ENCODE measurements at regions not wholly inside any gene's neighbourhood (a gene's known extent, or its start where the extent isn't known, plus 50 kb on each side); places are given as distances from the start of the nearest gene placed in this dataset.
"Not testable (repeated sequence)": the region's sequence is repeated elsewhere in the genome, so short reads cannot be mapped to it uniquely, and the experiment has no call there.

DNA sequence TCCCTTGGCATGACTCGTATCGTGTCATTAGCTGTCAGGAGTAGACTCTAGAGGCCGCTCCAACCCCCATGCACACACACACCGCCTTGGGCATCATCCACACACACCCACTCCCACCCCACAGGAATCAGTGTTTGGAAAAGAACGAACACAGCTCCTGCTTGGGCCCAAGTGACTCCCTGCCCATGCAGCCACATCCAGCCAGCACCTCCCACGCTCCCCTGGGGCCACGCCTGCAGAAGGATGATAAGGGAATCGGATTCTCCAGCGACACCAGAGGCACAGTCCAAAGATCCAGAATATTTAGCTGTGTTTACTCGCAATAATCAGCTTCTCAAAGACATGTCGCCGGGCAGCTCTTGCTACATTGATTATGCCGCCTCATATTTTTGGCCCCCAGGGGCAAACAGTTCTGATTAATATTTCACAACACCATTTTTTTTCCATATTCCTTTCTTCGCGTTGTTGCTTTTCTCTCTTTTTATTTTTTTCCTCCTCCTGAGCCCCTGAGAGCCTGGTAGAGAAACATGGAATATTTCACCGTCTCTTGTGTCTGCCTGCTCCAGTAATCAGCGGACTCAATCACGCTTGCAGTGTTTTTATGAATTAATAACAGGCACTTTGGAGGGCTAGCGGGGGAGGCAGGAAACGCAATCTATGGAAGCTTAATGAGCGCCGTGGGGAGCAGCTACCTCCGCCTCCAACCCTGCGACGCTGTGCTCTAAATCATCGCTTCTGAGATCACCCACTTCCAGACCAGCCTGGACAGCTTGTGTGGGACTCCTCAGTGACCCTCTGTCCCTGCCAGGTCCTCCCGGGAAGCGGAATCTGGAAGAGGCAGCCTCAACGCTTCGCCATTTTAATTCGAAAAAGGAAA lies 221.4 kb downstream of the TLE3 start:
- no peak for ATAC-seq
- DNase-seq (ENCODE audit: low spot score) = no peak

DNA sequence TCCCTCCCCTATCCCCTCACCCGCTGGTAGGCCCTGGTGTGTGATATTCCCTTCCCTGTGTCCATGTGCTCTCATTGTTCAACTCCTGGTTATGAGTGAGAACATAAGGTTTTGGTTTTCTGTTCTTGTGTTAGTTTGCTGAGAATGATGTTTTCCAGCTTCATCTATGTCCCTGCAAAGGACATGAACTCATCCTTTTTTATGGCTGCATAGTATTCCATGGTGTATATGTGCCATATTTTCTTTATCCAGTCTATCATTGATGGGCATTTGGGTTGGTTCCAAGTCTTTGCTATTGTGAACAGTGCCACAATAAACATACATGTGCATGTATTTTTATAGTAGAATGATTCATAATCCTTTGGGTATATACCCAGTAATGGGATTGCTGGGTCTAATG lies 217.8 kb downstream of the TLE3 start:
- DNase-seq (ENCODE audit: low spot score); ATAC-seq: not testable (repeated sequence)

DNA sequence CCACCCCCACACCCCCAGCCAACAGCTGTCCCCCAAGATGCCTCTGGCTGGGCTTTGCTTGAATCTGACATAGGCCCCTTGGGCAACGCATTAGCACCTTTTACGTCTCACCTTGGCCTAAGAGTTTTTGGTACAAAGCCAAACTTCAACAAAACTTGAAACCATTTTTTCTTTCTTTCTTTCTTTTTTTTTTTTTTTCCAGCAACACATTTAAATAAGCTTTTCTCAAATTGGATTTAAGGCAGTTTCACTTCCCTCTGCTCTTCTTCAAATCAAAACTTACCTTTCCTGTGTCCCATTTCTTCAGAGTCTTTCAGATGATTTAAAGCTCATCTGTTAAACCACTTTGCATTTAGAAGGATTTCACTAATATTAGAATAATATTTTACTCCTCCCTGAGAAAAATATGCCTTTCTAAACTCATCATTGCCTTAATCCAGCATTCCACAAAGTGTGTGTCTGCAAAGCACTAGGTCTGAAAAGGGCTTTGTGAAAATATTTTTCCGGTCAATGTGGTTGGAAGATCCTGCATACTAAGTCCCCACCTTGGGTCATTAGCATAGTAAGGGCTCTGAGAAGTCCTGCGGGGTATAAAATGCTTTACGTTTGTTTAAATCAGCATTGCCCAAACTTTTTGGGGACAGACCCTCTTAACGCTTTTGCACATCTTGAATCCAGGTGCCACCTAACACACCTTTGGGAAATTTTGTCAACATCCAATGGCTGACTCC lies 217.0 kb downstream of the TLE3 start:
- ATAC-seq (no peak), DNase-seq (ENCODE audit: low spot score) (no peak)

DNA sequence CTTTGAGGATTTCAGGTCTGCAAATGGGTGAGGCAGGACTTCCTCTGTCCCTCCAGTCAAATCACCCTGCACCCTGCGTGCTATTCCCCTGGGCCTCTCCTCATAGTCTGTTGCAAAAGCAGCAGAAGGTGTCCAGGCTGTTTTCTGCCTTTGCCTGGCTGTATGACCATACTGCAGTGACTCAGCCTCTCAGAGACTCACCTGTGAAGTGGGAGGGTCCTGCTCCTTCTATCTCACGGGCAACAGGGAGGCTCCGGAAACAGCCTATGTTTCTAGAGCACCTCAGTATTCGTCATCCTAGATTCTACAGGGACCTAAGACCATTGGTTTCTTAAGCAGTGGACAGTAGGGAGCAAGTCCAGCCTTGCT lies 216.4 kb downstream of the TLE3 start:
- ATAC-seq (no peak), DNase-seq (ENCODE audit: low spot score) (no peak)

DNA sequence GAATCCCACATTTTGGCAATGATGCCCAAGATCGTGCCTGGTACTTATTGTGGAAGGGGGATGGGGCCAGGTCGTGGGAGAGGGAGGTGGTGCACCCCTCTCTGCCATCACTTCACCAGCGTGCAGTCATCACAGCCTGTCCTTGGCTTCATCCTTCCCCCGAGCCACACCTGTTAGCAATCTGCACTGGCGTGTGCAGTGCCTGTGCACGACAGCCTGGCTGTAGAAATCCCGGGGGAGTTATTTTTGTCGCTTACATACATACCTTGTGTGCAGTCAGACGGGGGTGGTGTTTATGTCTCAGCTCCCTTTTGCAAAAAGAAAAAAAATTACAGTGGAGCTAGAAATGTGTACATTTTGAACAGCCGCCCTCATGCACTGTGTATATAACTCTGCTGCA lies 216.0 kb downstream of the TLE3 start:
- no peak for DNase-seq (ENCODE audit: low spot score)
- no peak for ATAC-seq

DNA sequence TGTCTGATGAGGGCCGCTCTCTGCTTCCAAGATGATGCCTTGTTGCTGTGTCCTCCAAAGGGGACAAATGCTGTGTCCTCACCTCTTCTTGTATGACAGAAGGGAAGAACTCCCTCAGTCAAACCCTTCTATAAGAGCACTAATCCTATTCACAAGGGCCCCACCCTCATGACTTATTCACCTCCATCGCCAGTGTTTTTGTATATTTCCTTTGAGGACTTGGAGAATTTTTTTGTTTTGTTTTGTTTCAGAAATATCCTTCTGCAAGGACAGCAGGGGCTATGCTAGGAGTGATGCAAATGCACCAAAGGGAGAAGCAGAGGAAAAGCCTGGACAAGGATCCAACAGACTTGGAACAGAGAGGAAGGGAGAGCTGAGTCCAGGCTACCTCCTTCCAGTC lies 214.4 kb downstream of the TLE3 start:
- ATAC-seq (no peak), DNase-seq (ENCODE audit: low spot score) (no peak)

DNA sequence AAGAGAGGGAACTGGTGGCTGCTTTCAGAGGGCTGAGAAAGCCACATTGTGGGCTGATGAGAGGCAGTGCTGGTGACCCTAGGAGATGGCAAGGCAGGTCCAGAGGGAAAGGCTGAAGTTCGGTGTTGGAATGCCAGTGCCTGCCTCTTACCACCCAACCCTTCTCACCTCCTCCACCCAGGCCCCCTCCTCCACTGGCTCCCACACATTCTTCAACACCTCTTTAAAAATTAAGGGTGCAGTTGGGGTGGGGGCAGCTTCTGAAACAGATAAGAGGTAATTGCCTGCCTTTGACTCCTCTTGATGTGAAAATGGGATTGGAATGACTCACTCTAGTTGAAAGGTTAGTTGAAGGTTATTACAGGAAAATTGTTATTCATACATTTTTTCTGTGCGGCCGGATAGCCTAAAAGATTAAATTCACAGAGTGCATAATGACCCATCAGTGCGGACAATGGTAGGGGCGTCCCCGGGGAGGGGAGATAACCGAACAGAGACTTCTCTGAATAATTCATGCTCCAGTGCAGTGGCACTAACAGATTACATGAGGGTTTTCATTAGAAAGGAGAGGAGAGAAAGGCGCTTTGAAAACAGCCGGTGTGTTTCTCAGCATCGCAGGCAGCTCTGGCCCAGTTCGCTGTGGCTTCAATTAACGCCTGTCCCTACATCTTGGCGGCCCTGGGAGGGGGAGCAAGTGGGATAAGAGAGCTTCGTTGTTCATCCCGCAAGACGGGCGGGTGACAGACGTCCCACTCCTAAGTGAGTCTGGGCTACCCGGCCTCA lies 212.4 kb downstream of the TLE3 start:
- no peak for DNase-seq (ENCODE audit: low spot score)
- no peak for ATAC-seq

DNA sequence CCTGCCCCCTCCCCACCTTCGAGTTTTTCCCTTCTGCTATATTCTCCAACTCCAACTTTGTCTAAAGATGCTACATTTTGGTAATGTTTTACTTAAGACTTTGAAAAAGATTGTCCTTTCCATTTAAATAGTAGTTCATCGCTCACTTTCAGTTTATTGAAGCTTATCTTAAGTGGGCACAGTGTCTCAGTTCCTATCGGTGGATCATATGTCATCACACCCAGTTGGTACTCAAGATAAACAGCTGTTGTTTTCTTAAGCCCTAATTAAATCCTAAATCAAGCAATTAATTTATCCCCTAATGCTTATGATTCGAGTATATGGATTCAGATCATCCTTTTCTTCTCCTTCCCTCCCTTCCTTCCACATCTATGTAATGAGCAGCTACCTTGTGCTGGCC lies 210.7 kb downstream of the TLE3 start:
- ATAC-seq (no peak), DNase-seq (ENCODE audit: low spot score) (no peak)

DNA sequence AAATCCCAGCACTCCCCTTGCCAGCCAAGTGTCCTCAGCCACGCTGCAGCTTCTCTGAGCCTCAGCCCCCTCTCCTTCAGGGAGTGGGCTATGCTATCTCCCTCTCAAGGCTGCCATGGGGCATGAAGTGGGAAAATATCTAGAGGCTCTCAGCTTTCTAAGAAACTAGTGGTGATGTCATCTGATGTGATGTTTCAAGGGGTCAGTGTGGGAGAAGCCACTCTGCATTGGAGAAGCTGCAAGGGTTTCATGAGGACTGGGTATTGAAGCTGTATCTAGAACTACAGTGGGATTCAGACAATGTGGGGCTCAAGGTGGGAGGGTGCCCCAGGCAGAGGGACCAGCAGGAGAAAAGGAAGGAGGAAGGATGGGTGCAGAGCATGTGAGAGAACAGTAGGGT lies 210.2 kb downstream of the TLE3 start:
- ATAC-seq = no peak
- no peak for DNase-seq (ENCODE audit: low spot score)

DNA sequence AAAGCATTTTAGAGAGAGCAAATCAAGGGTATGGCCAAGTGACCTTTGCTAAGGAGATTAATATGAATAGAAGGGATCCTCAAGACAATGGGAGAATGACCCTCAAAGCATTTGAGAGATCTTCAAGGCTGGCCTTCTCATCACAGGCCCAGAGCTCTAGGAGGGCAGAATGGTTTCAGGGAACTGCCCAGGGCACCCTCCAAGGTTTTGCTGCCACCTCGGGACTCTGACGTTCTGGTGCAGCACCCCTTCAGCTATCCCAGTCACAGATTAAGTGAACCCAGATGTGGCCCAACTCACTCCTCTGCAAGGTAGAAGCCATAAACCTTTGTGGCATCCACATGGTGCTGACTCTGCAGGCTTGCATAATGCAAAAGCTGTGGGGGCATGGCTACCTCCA lies 209.3 kb downstream of the TLE3 start:
- no peak for ATAC-seq

DNA sequence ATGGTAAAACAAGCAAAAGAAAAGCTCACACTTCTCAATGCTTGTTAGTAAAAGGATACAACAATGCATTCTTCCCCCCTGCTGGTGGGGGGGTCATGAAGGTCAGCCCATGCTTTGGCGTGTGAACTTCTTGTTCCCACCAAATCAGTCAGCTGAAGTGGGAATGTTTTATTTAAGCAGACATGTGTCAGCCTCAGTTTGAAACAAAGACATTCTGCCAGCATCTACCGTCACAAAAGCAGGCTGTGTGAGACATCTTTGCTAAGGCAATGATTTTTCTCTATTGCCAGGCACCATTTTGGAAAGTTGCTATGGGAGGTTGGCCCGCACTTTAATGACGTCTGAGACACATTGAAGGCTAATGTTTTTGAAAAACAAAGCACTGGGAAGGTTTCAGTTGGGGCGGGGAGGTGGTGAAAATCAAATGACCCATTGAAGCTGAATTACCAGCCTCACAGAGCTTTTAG lies 206.6 kb downstream of the TLE3 start:
- ATAC-seq (no peak), DNase-seq (ENCODE audit: low spot score) (no peak)

More for the DNA sequence above, 209.3 kb downstream of the TLE3 start:
- DNase-seq (ENCODE audit: low spot score) = no peak

DNA sequence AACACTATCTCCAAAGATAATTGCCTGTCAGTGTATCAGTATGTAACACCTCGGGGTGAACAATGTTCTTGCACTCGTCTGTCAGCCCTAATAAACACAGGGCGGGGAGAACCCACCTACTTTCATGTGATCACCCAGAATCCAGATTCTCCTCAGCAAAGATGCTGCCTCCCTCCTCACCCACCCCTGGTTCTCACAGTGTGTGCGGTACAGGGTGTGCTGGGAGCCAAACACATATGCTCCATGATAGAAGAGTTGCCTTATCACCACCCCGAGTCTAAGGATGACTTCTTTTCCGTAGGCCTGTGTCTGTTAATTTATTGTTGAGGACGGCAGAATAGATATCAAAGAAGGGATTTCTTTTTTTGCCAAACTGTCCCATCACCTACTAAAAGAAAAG lies 206.1 kb downstream of the TLE3 start:
- ATAC-seq = no peak
- no peak for DNase-seq (ENCODE audit: low spot score)

DNA sequence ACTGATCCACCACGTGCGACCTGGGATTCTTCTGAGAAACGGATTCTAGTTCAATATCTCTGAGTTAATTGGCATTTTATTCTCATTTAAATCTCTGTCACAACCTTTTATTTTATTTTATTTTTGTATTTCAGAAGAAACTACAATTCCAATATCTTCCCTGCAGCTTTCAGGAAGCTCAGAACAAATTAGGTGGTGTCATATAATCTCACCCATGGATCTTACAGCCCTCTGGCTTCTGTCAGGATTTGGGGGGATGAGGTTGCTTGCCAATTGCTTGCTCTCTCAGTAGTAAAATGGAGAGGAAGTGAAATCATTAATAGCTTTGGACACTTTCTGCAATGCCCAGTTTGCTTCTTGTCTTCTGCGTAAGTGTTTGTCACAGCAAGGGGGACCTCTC lies 205.4 kb downstream of the TLE3 start:
- no peak for DNase-seq (ENCODE audit: low spot score)
- no peak for ATAC-seq

DNA sequence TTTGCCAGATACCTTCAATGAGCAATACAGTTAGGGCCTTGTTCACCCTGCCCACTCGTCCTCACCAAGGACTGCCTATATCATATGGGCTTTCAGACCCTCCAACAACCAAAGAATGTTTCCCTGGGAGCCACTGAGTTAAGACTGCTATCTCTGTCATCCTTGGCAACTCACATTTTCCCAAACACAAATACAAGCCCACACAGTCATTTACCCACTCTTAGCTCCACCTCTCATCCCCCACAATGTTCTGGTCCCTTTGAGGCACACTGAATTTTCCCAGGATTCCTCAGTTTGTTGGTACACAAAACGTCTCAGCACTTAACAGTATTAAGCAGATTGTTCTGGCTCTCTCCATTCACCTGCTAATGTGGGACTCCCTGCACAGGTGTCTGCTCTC lies 204.6 kb downstream of the TLE3 start:
- ATAC-seq (no peak), DNase-seq (ENCODE audit: low spot score) (no peak)

DNA sequence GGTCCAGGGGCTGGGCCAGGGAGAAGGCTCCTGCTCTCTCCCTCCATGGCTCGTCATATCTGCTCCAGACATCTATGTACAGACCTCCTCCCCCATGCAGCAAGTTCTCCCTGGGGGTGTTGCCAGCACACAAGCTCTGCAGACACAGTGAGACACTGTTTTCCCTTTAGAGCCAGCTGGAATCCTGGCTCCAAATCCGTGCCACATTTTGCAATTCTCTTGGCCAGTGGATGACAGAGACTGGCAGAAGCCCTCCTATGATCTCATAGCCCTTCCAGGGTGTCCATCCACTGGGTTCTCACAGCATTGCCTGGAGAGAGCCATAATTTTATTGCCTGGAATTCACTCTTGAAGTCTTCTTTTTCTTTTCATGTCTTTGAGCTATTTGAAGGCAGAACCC lies 203.9 kb downstream of the TLE3 start:
- ATAC-seq = no peak
- no peak for DNase-seq (ENCODE audit: low spot score)

DNA sequence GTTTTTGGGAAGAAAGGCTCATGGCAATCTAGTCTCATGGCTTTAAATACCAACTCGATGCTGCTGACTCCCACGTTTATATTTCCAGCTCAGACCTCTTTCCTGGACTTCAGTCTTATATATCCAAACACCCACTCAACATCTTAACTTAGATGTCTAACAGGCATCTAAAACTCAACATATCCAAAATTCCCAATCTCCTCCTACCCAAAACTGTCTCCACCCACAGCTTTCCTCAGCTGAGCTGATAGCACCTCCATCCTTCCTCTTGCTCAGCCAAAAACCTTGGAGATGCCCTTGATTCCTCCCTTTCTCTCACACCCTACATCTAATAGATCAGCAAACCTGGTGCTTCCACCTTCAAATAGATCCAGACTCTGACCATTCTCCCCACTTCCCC lies 202.5 kb downstream of the TLE3 start:
- DNase-seq (ENCODE audit: low spot score) = no peak
- ATAC-seq = no peak

DNA sequence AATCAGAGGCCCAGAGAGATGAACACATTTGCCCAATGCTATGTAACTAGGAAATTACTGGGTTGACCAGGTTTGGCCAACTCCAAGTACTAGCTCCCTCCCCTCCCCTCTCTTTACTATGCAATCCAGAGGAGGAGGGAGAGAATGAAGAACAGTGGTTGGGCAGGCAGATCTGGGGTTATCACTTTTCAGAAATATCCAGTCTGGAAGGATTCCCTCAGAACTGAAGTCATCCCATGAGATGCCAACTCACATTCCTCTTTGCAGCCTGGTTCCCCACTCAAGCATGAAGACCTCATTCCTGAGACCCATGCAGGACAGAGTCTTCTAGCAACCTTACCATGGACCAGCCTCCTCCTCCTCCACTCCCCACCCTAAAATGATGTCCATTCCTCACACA lies 201.1 kb downstream of the TLE3 start:
- DNase-seq (ENCODE audit: low spot score) (no peak), ATAC-seq (no peak)

DNA sequence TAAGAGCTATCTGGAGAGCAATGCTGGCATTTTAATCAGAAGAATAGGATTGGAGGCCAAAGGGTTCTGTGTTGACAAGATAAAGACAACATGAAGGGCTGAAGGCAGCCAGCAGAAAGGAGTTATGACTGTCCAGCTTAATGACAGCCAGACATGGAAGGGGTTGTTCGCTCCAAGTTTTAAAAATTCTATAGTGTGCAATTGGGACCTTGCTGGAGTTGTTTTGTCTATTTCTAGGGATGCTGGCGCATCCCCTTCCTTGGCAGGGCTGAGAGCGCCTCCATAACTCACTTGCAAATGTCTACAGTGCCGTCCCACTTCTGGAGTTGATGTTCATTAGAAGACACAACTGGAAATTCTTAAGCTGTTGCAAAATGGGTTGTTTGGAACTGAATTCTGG lies 200.7 kb downstream of the TLE3 start:
- ATAC-seq (no peak), DNase-seq (ENCODE audit: low spot score) (no peak)

DNA sequence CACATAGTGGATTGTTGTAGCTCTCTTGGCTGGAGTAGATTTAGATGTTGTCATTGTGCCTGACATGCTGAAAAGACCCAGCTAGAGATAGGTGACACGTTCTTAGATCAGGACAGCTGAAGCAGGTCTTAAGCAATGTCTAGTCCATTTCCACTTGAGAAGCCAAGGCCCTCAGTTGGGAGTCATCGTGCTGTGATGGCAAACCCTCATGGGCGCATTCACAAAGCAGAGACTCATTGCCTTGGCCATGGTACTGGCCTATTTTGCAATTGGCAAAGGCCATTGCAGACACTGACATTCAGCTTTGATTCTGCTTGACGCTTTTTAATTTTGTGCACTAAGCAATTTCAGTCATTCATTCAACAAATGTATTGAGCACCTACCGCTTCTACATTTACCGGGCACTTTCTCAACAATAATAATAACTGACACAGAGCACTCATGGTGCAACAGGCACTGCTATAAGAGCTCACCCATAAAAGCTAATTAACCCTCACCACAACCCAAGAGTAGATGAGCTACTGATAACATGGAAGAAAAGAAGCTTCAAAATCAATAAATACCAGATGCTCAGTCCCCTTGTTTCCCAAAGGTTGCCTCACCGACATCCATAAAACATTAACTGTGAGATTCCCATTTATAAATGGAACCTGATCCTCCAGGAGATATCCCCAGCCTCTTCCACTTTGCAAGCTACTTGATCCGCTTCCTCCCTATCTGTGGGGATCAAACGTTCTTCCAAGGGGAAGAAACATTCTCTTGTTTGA lies 200.1 kb downstream of the TLE3 start:
- ATAC-seq = no peak
- no peak for DNase-seq (ENCODE audit: low spot score)

DNA sequence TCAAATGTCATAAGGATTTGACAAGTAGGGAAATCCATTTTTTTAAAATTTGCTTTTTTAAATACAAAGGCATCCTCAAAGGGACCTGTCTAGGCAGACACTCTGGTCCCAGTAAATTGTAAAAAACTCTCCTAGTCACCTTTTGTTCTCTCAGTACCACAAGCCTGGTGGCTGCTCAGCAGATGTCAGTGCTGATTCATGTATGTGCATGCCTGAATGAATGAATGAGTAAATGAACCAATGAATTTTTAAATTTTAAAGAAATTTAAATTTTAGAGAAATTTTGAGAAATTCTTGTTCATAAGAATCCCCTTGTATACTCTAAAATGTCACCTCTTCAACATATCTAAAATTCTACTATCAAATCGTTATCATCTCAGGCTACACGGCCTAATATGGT lies 199.5 kb downstream of the TLE3 start:
- no peak for ATAC-seq

More for the DNA sequence above, 199.5 kb downstream of the TLE3 start:
- DNase-seq (ENCODE audit: low spot score) = no peak

Measured in left lobe of liver (tissue), 2 donors.